H1 (cell line): ENCODE measurements at regions not wholly inside any gene's neighbourhood (a gene's known extent, or its start where the extent isn't known, plus 50 kb on each side); places are given as distances from the start of the nearest gene placed in this dataset.

Experiments
- CTCF ChIA-PET: fragments of 300-600 bp; sonication (Branson Sonifier 250); formaldehyde crosslinking; loops from one replicate; lab custom pipeline; 2021; ENCODE audit not compliant: partially characterized antibody; lab: Charles Lee
- POLR2A ChIA-PET: fragments of 300-600 bp; sonication (Branson Sonifier 250); formaldehyde crosslinking; loops from one replicate; lab custom pipeline; 2021; ENCODE audit warnings: inconsistent platforms; ENCODE audit not compliant: partially characterized antibody; lab: Charles Lee
- DNase-seq, 2 experiments: peaks; one replicate each; pipeline versions ENCODE4 v3.0.0 to v3.0.0-alpha.2; 2010 to 2022; ENCODE audit warnings: low spot score in 2 of 2, low read depth in 1 of 2, mixed read lengths in 1 of 2
- FAIRE-seq: peaks from 2 replicates; lab custom pipeline; 2011; peaks lifted over from hg19 to GRCh38; lab: Jason Lieb, UNC
- H2AFZ ChIP-seq: 2 replicates; pipeline ENCODE4 v1.8.1; 2012; ENCODE audit warnings: low read length, inconsistent platforms
- H2AK5ac ChIP-seq: 2 replicates; pipeline ENCODE4 v1.6.1; 2013; ENCODE audit warnings: low read depth, low read length
- H2BK120ac ChIP-seq: replicated peaks from 2 replicates; pipeline ENCODE3; 2013; ENCODE audit warnings: low read depth, low read length, inconsistent platforms
- H2BK12ac ChIP-seq: 2 replicates; pipeline ENCODE4 v1.6.1; 2013; ENCODE audit warnings: low read depth, low read length
- H2BK15ac ChIP-seq: 2 replicates; pipeline ENCODE4 v1.6.1; 2013; ENCODE audit warnings: low read length
- H2BK20ac ChIP-seq: 2 replicates; pipeline ENCODE4 v1.6.1; 2013; ENCODE audit warnings: low read length
- H2BK5ac ChIP-seq: 2 replicates; pipeline ENCODE4 v1.6.1; 2013; ENCODE audit warnings: low read depth, low read length
- H3K14ac ChIP-seq: 2 replicates; pipeline ENCODE4 v1.6.1; 2013; ENCODE audit warnings: inconsistent platforms; ENCODE audit not compliant: insufficient read length
- H3K18ac ChIP-seq: 2 replicates; pipeline ENCODE4 v1.6.1; 2013; ENCODE audit warnings: low read length; ENCODE audit errors: extremely low read depth
- H3K23ac ChIP-seq: 2 replicates; pipeline ENCODE4 v1.6.1; 2013; ENCODE audit warnings: inconsistent platforms; ENCODE audit not compliant: insufficient read length
- H3K23me2 ChIP-seq: 2 replicates; pipeline ENCODE4 v1.6.1; 2013; ENCODE audit warnings: low read depth, low read length
- H3K27ac ChIP-seq: 2 replicates; pipeline ENCODE4 v1.6.1; 2011; ENCODE audit warnings: low read depth, low read length, inconsistent platforms
- H3K27me3 ChIP-seq, 4 experiments: replicated peaks in 1 of 4; 1 replicate in 1 of 4; 2 replicates in 3 of 4; pipeline versions ENCODE4 v1.6.1 to v1.8.1; 2011 to 2013; ENCODE audit warnings: low read length in 3 of 4, mild to moderate bottlenecking in 3 of 4, inconsistent platforms in 2 of 4, mixed read lengths in 2 of 4, moderate library complexity in 1 of 4; ENCODE audit not compliant: control insufficient read depth in 3 of 4, insufficient read depth in 3 of 4; ENCODE audit errors: extremely low read depth in 1 of 4
- H3K36me3 ChIP-seq, 4 experiments: 2 replicates each; pipeline versions ENCODE4 v1.6.1 to v1.8.1; 2011 to 2013; ENCODE audit warnings: mild to moderate bottlenecking in 4 of 4, low read length in 3 of 4, moderate library complexity in 2 of 4, control low read depth in 1 of 4, inconsistent platforms in 1 of 4; ENCODE audit not compliant: insufficient read depth in 4 of 4, control insufficient read depth in 2 of 4
- H3K4ac ChIP-seq: replicated peaks from 2 replicates; pipeline ENCODE3; 2013; ENCODE audit warnings: low read length, low read depth, mixed read lengths, inconsistent platforms; ENCODE audit not compliant: insufficient read length
- H3K4me1 ChIP-seq, 4 experiments: replicated peaks in 1 of 4; 1 replicate in 1 of 4; 2 replicates in 3 of 4; pipeline versions ENCODE4 v1.6.1 to v1.8.1; 2011 to 2013; ENCODE audit warnings: low read length in 3 of 4, inconsistent platforms in 2 of 4, mixed read lengths in 1 of 4; ENCODE audit not compliant: insufficient read depth in 4 of 4, control insufficient read depth in 3 of 4
- H3K4me2 ChIP-seq, 2 experiments: 2 replicates each; pipeline versions ENCODE4 v1.6.1 to v1.8.1; 2011 to 2013; ENCODE audit warnings: low read depth in 2 of 2, low read length in 2 of 2, control low read depth in 1 of 2, inconsistent platforms in 1 of 2, mild to moderate bottlenecking in 1 of 2; ENCODE audit not compliant: insufficient read depth in 1 of 2
- H3K4me3 ChIP-seq, 4 experiments: fragments of 200-600, 300-600 bp in 1 of 4; sonication (generic), shearing (Covaris generic), sonication (Bioruptor Twin) in 1 of 4; 2 replicates each; pipeline versions ENCODE4 v1.5.1 to v1.8.1; 2011 to 2016; ENCODE audit warnings: low read length in 4 of 4, low read depth in 3 of 4, control low read depth in 2 of 4, inconsistent platforms in 2 of 4, mild to moderate bottlenecking in 2 of 4, mixed read lengths in 1 of 4, moderate library complexity in 1 of 4; ENCODE audit not compliant: insufficient read depth in 2 of 4; ENCODE audit errors: extremely low read depth in 1 of 4
- H3K56ac ChIP-seq: replicated peaks from 2 replicates; pipeline ENCODE3; 2013; ENCODE audit warnings: low read depth, mild to moderate bottlenecking, mixed read lengths, low read length, inconsistent platforms; ENCODE audit not compliant: insufficient read length
- H3K79me1 ChIP-seq: 2 replicates; pipeline ENCODE4 v1.6.1; 2013; ENCODE audit warnings: low read depth, low read length, control low read depth
- H3K79me2 ChIP-seq, 2 experiments: 2 replicates each; pipeline versions ENCODE4 v1.6.1 to v1.8.1; 2012 to 2013; ENCODE audit warnings: low read length in 2 of 2, mild to moderate bottlenecking in 2 of 2, inconsistent platforms in 1 of 2; ENCODE audit not compliant: insufficient read depth in 2 of 2, control insufficient read depth in 1 of 2
- H3K9ac ChIP-seq, 4 experiments: replicated peaks in 1 of 4; 1 replicate in 1 of 4; 2 replicates in 3 of 4; pipeline versions ENCODE4 v1.6.1 to v1.8.1; 2011 to 2013; ENCODE audit warnings: low read depth in 3 of 4, low read length in 3 of 4, control low read depth in 2 of 4, mild to moderate bottlenecking in 2 of 4, moderate library complexity in 2 of 4, inconsistent platforms in 1 of 4; ENCODE audit errors: extremely low read depth in 1 of 4
- H3K9me3 ChIP-seq, 2 experiments: 2 replicates each; pipeline versions ENCODE4 v1.6.1 to v1.8.1; 2012 to 2013; ENCODE audit warnings: mild to moderate bottlenecking in 2 of 2, moderate library complexity in 2 of 2, control low read depth in 1 of 2, inconsistent platforms in 1 of 2, low read depth in 1 of 2, low read length in 1 of 2, mixed read lengths in 1 of 2; ENCODE audit not compliant: insufficient read depth in 2 of 2
- H4K20me1 ChIP-seq, 2 experiments: replicated peaks in 1 of 2; 2 replicates each; pipeline versions ENCODE3 to v1.8.1; 2011 to 2013; ENCODE audit warnings: inconsistent platforms in 2 of 2, low read length in 2 of 2, mild to moderate bottlenecking in 1 of 2; ENCODE audit not compliant: insufficient read depth in 2 of 2, control insufficient read depth in 1 of 2
- H4K5ac ChIP-seq: 2 replicates; pipeline ENCODE4 v1.6.1; 2013; ENCODE audit warnings: low read length, low read depth, mixed read lengths, inconsistent platforms; ENCODE audit not compliant: insufficient read length
- H4K8ac ChIP-seq: 2 replicates; pipeline ENCODE4 v1.8.0; 2013; ENCODE audit warnings: mild to moderate bottlenecking, moderate library complexity, low read length, inconsistent platforms; ENCODE audit not compliant: insufficient read depth; ENCODE audit errors: extremely low read depth
- H4K91ac ChIP-seq: replicated peaks from 2 replicates; pipeline ENCODE3; 2013; ENCODE audit warnings: low read length, mixed read lengths, inconsistent platforms; ENCODE audit not compliant: insufficient read length
- ASH2L ChIP-seq: fragments of 200-600, 300-600 bp; sonication (generic); IDR thresholded peaks from one replicate; pipeline ENCODE4 v1.7.1; 2017; ENCODE audit warnings: low read length
- GTF2F1 ChIP-seq: IDR thresholded peaks from 2 replicates; pipeline ENCODE4 v1.6.1; 2012; ENCODE audit warnings: low read depth, low read length, improper control_type of control experiment, borderline replicate concordance
- HDAC6 ChIP-seq: IDR thresholded peaks from one replicate; pipeline ENCODE4 v1.7.1; 2012; ENCODE audit warnings: low read depth, mild to moderate bottlenecking, inconsistent platforms, low read length, moderate library complexity
- JUND ChIP-seq: IDR thresholded peaks from 2 replicates; pipeline ENCODE4 v1.6.1; 2011; ENCODE audit warnings: mild to moderate bottlenecking, improper control_type of control experiment, low read length
- MAFK ChIP-seq: IDR thresholded peaks from 2 replicates; pipeline ENCODE4 v1.6.1; 2012; ENCODE audit warnings: low read depth, mild to moderate bottlenecking, improper control_type of control experiment, low read length
- NRF1 ChIP-seq: IDR thresholded peaks from 2 replicates; pipeline ENCODE4 v1.6.1; 2011; ENCODE audit warnings: mild to moderate bottlenecking, low read depth, low read length, improper control_type of control experiment
- RXRA ChIP-seq: IDR thresholded peaks from 2 replicates; pipeline ENCODE4 v1.6.1; 2011; ENCODE audit warnings: low read depth, mild to moderate bottlenecking, low read length, moderate library complexity; ENCODE audit not compliant: insufficient read depth
- SRF ChIP-seq: IDR thresholded peaks from 2 replicates; pipeline ENCODE4 v1.6.1; 2011; ENCODE audit warnings: mild to moderate bottlenecking, low read depth, low read length, moderate library complexity
- WGBS, 2 experiments: shearing (Covaris generic) in 1 of 2; methylation state at CpG; one replicate each; pipeline versions ENCODE4 v1.1.6 to v1.1.7; 2013 to 2015; ENCODE audit warnings: low lambda C conversion rate in 2 of 2, mixed read lengths in 2 of 2, inconsistent platforms in 1 of 2, low coverage in 1 of 2, missing lambda C conversion rate in 1 of 2; ENCODE audit not compliant: insufficient replicate concordance in 2 of 2, insufficient coverage in 1 of 2, insufficient read length in 1 of 2; ENCODE audit errors: extremely low coverage in 1 of 2, missing lambda C conversion rate in 1 of 2; 5-methylcytosine and 5-hydroxymethylcytosine counted together
- TF ChIP-seq, protein P1 (sequence below): IDR thresholded peaks from 2 replicates; pipeline ENCODE4 v1.6.1; 2012; ENCODE audit warnings: low read length, inconsistent platforms
- TF ChIP-seq, protein P2 (sequence below): IDR thresholded peaks from 2 replicates; pipeline ENCODE4 v1.6.1; 2012; ENCODE audit warnings: inconsistent platforms

DNA sequence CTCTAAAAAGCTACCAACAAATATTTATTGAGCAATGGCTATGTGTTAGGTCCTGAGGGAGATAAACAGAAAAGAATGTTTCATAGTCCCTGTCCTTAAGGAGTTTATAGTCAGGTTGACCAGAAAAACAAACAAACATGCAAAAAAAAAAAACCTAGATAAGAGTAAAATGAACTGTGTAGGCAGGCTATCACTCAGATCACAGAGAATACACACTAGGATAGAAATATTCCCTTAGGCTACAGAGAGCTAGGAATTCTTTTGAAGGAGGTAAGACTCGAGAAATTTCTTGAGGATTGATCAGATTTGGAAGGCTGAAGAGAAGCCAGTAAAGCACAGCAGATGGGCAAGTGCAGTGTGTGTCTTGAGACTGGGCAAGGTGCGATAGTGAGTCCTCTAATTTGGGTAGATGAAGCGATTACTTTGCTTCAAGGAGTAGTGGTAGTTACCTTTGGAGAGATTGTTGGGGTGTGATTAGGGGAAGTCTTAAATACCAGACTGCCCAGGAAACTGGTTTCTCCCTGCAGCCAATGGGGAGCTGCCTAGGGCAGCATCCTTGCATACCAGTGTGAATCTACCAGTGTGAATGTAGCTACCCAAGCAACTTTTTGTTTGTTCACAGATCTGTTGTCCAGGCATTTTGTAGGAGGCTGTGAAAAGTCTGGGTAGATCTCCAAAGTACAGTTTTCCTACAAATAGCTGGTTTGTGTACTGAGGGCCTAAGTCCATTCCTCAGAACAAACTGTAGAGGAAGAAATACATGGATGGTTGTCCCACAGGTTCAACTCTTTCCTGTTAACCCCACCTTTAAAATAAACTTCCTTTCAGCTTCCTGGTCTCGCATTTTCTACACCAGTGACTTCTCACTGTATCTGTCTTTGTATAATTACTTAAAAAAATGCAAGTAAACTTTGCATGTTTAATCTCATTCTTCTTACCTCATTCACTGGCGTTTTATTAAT, 314.1 kb downstream of the KLF5 start:
- ChIA-PET POLR2A (no interaction called here), CTCF (interaction anchor here (0.7 to 1.3 kb wide), 2 partner anchors 210 to 369 kb away, joined by 3 to 4 read pairs; no protein-coding TSS in a partner anchor)
- FAIRE-seq: no peak
- no peak overlapping the region for H2BK120ac ChIP-seq
- H3K14ac ChIP-seq: no peak overlapping the region
- H3K9ac ChIP-seq: no peak overlapping the region
- no peaks in the 10 kb centered on the region for H3K36me3 ChIP-seq
- H2BK12ac ChIP-seq: no peak overlapping the region
- WGBS, 2 experiments: 92% methylated on average over 5 of the region's 5 CpGs; no CpG with 5 or more reads in 1 of the 2 experiments
- no peak overlapping the region for H2BK15ac ChIP-seq
- H2AK5ac ChIP-seq: no peak overlapping the region
- no peaks in the 10 kb centered on the region for H3K4me1 ChIP-seq
- H3K79me1 ChIP-seq: no peaks in the 10 kb centered on the region
- H2BK5ac ChIP-seq: no peak overlapping the region
- no peak overlapping the region for H4K5ac ChIP-seq
- H2AFZ ChIP-seq: 0 out of 2 replicates have a peak overlapping the region, but pooled peaks have one; percentile 38
- H2BK20ac ChIP-seq: no peak overlapping the region
- H3K9me3 ChIP-seq: peaks cover 0 to 5% of the 10 kb centered on the region in 2 experiments; a peak in 1 of 4 replicates
- H4K20me1 ChIP-seq: no peaks in the 10 kb centered on the region
- no peak overlapping the region for H3K4me3 ChIP-seq
- H3K27ac ChIP-seq: no peak overlapping the region
- no peak overlapping the region for H3K23ac ChIP-seq
- no peak overlapping the region for H3K4me2 ChIP-seq
- no peak overlapping the region for H3K4ac ChIP-seq
- H4K91ac ChIP-seq: no peak overlapping the region
- H4K8ac ChIP-seq: no peak overlapping the region
- H3K18ac ChIP-seq: no peak overlapping the region
- H3K56ac ChIP-seq: no peak overlapping the region
- no peak for DNase-seq
- no peaks in the 10 kb centered on the region for H3K23me2 ChIP-seq
- no peaks in the 10 kb centered on the region for H3K27me3 ChIP-seq
- no peaks in the 10 kb centered on the region; a peak in 1 of 4 replicates for H3K79me2 ChIP-seq
- TF ChIP-seq, protein P1, sequence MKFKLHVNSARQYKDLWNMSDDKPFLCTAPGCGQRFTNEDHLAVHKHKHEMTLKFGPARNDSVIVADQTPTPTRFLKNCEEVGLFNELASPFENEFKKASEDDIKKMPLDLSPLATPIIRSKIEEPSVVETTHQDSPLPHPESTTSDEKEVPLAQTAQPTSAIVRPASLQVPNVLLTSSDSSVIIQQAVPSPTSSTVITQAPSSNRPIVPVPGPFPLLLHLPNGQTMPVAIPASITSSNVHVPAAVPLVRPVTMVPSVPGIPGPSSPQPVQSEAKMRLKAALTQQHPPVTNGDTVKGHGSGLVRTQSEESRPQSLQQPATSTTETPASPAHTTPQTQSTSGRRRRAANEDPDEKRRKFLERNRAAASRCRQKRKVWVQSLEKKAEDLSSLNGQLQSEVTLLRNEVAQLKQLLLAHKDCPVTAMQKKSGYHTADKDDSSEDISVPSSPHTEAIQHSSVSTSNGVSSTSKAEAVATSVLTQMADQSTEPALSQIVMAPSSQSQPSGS: no peak
- TF ChIP-seq NRF1: no peak
- no peak for TF ChIP-seq HDAC6
- TF ChIP-seq, protein P2, sequence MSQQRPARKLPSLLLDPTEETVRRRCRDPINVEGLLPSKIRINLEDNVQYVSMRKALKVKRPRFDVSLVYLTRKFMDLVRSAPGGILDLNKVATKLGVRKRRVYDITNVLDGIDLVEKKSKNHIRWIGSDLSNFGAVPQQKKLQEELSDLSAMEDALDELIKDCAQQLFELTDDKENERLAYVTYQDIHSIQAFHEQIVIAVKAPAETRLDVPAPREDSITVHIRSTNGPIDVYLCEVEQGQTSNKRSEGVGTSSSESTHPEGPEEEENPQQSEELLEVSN: no peak
- TF ChIP-seq MAFK: no peak
- no peak for TF ChIP-seq GTF2F1
- no peak for TF ChIP-seq SRF
- no peak for TF ChIP-seq ASH2L
- TF ChIP-seq RXRA: no peak
- TF ChIP-seq JUND: no peak
